ENCODE measurements at regions not wholly inside any gene's neighbourhood (a gene's known extent, or its start where the extent isn't known, plus 50 kb on each side); places are given as distances from the start of the nearest gene placed in this dataset.
"Not testable (repeated sequence)": the region's sequence is repeated elsewhere in the genome, so short reads cannot be mapped to it uniquely, and the experiment has no call there.

GRCh38 chr1:86633306-86633838, 71.0 kb upstream of the SH3GLB1 start:
- DNase-seq = not testable (repeated sequence)

- no peak for DNase-seq
Measured at GRCh38 chr1:86633921-86634320, 70.5 kb upstream of the SH3GLB1 start.

GRCh38 chr1:86636898-86637297, 67.5 kb upstream of the SH3GLB1 start:
- DNase-seq = no peak

GRCh38 chr1:86640161-86640670, 64.2 kb upstream of the SH3GLB1 start:
- no peak for DNase-seq

GRCh38 chr1:86641318-86641717, 63.1 kb upstream of the SH3GLB1 start:
- no peak for DNase-seq

- not testable (repeated sequence) for DNase-seq
Measured at GRCh38 chr1:86644655-86645054, 59.7 kb upstream of the SH3GLB1 start.

GRCh38 chr1:86645851-86646250, 58.5 kb upstream of the SH3GLB1 start:
- no peak for DNase-seq

GRCh38 chr1:86646256-86646655, 58.1 kb upstream of the SH3GLB1 start:
- no peak for DNase-seq

GRCh38 chr1:86648255-86648654, 56.1 kb upstream of the SH3GLB1 start:
- peak; percentile 52 for DNase-seq

- no peak for DNase-seq
Measured at GRCh38 chr1:86649618-86650017, 54.8 kb upstream of the SH3GLB1 start.

- no peak for DNase-seq
Measured at GRCh38 chr1:86650065-86650464, 54.3 kb upstream of the SH3GLB1 start.

Measured in NCI-H2029 (cell line).